Activated CD4-positive, alpha-beta memory T cell treated with anti-CD3 and anti-CD28 coated beads, Interleukin-2, amount 10 ng/mL, durations not matched to agents 7 days and 5 days (primary cell): ENCODE measurements at regions not wholly inside any gene's neighbourhood (a gene's known extent, or its start where the extent isn't known, plus 50 kb on each side); places are given as distances from the start of the nearest gene placed in this dataset.

Experiments
- CTCF ChIA-PET: fragments of 350-600 bp; sonication (Branson Sonifier 250); formaldehyde crosslinking; loops from one replicate; lab custom pipeline; 2021; ENCODE audit warnings: antibody characterized with exemption, inconsistent platforms; lab: Charles Lee
- POLR2A ChIA-PET: fragments of 350-600 bp; sonication (Branson Sonifier 250); formaldehyde crosslinking; loops from one replicate; lab custom pipeline; 2021; ENCODE audit warnings: antibody characterized with exemption; lab: Charles Lee
- DNase-seq: peaks from one replicate; pipeline ENCODE4 v3.0.0-alpha.2; 2020
- H3K27ac Mint-ChIP-seq: one replicate; pipeline ENCODE4 v1.8.0; 2021; ENCODE audit warnings: mild to moderate bottlenecking, mixed read lengths
- H3K27me3 Mint-ChIP-seq: one replicate; pipeline ENCODE4 v1.8.0; 2021; ENCODE audit warnings: mixed read lengths
- H3K36me3 Mint-ChIP-seq: one replicate; pipeline ENCODE4 v1.8.0; 2021; ENCODE audit warnings: low read depth, mixed read lengths
- H3K4me1 Mint-ChIP-seq: one replicate; pipeline ENCODE4 v1.8.0; 2021; ENCODE audit warnings: mixed read lengths
- H3K4me3 Mint-ChIP-seq: one replicate; pipeline ENCODE4 v1.8.0; 2021; ENCODE audit warnings: mild to moderate bottlenecking, mixed read lengths
- H3K9me3 Mint-ChIP-seq: one replicate; pipeline ENCODE4 v1.8.0; 2021; ENCODE audit warnings: mixed read lengths

GRCh38 chr11:36779791-36780190 is 181.8 kb upstream of the RAG2 start:
- no peak for DNase-seq
- Mint-ChIP-seq H3K4me3 (no peak overlapping the region), H3K9me3 (no peaks in the 10 kb centered on the region), H3K36me3 (no peaks in the 10 kb centered on the region), H3K4me1 (no peaks in the 10 kb centered on the region), H3K27me3 (peaks cover 9% of the 10 kb centered on the region), H3K27ac (no peak overlapping the region)
- ChIA-PET CTCF (no interaction called here), POLR2A (no interaction called here)

GRCh38 chr11:36777311-36777710 is 179.3 kb upstream of the RAG2 start:
- H3K4me3 Mint-ChIP-seq: no peak overlapping the region

GRCh38 chr11:36775756-36776155 is 177.7 kb upstream of the RAG2 start:
- no peak overlapping the region for H3K4me3 Mint-ChIP-seq
- H3K27me3 Mint-ChIP-seq: peaks cover 5% of the 10 kb centered on the region
- no peak overlapping the region for H3K27ac Mint-ChIP-seq
- H3K9me3 Mint-ChIP-seq: no peaks in the 10 kb centered on the region
- H3K4me1 Mint-ChIP-seq: no peaks in the 10 kb centered on the region
- POLR2A ChIA-PET: no interaction called here
- CTCF ChIA-PET: no interaction called here
- no peak for DNase-seq
- H3K36me3 Mint-ChIP-seq: no peaks in the 10 kb centered on the region

More at GRCh38 chr11:36777311-36777710, 179.3 kb upstream of the RAG2 start:
- H3K27me3 Mint-ChIP-seq: peaks cover 9% of the 10 kb centered on the region
- no peak overlapping the region for H3K27ac Mint-ChIP-seq
- no peaks in the 10 kb centered on the region for H3K9me3 Mint-ChIP-seq
- DNase-seq: no peak
- no peaks in the 10 kb centered on the region for H3K36me3 Mint-ChIP-seq
- no peaks in the 10 kb centered on the region for H3K4me1 Mint-ChIP-seq
- ChIA-PET CTCF (no interaction called here), POLR2A (no interaction called here)

GRCh38 chr11:36775130-36775529 is 177.1 kb upstream of the RAG2 start:
- no peak overlapping the region for H3K4me3 Mint-ChIP-seq
- peaks cover 5% of the 10 kb centered on the region for H3K27me3 Mint-ChIP-seq
- no peaks in the 10 kb centered on the region for H3K36me3 Mint-ChIP-seq
- CTCF ChIA-PET: no interaction called here
- H3K27ac Mint-ChIP-seq: no peak overlapping the region
- POLR2A ChIA-PET: no interaction called here
- DNase-seq: no peak
- H3K9me3 Mint-ChIP-seq: no peaks in the 10 kb centered on the region
- H3K4me1 Mint-ChIP-seq: no peaks in the 10 kb centered on the region

- H3K36me3 Mint-ChIP-seq: no peaks in the 10 kb centered on the region
- ChIA-PET CTCF (no interaction called here), POLR2A (no interaction called here)
- H3K27ac Mint-ChIP-seq: no peak overlapping the region
- H3K4me1 Mint-ChIP-seq: no peaks in the 10 kb centered on the region
- H3K9me3 Mint-ChIP-seq: no peaks in the 10 kb centered on the region
- DNase-seq: no peak
- peaks cover 4% of the 10 kb centered on the region for H3K27me3 Mint-ChIP-seq
- H3K4me3 Mint-ChIP-seq: no peak overlapping the region
These were observed 176.6 kb upstream of the RAG2 start for GRCh38 chr11:36774603-36775002.

- POLR2A ChIA-PET: no interaction called here
- Mint-ChIP-seq H3K27ac (no peak overlapping the region), H3K4me1 (peaks cover 2% of the 10 kb centered on the region), H3K4me3 (no peak overlapping the region), H3K27me3 (peaks cover under 1% of the 10 kb centered on the region), H3K36me3 (no peaks in the 10 kb centered on the region), H3K9me3 (no peaks in the 10 kb centered on the region)
- DNase-seq: no peak
- CTCF ChIA-PET: interaction anchor here (1.8 kb wide), 1 partner anchor 17 kb away, joined by 5 read pairs; no protein-coding TSS in a partner anchor
These were observed 165.2 kb upstream of the RAG2 start for GRCh38 chr11:36763187-36763586.

GRCh38 chr11:36757075-36757474 is 159.0 kb upstream of the RAG2 start:
- ChIA-PET CTCF (no interaction called here), POLR2A (no interaction called here)
- Mint-ChIP-seq H3K4me3 (no peak overlapping the region), H3K4me1 (no peaks in the 10 kb centered on the region), H3K9me3 (no peaks in the 10 kb centered on the region), H3K36me3 (no peaks in the 10 kb centered on the region), H3K27ac (no peak overlapping the region), H3K27me3 (peaks cover 8% of the 10 kb centered on the region)
- no peak for DNase-seq

GRCh38 chr11:36753960-36754359 is 155.9 kb upstream of the RAG2 start:
- Mint-ChIP-seq H3K4me3 (no peak overlapping the region), H3K4me1 (no peaks in the 10 kb centered on the region), H3K27ac (no peak overlapping the region), H3K27me3 (peaks cover 9% of the 10 kb centered on the region), H3K36me3 (no peaks in the 10 kb centered on the region), H3K9me3 (no peaks in the 10 kb centered on the region)
- DNase-seq: no peak
- ChIA-PET POLR2A (no interaction called here), CTCF (no interaction called here)

- ChIA-PET CTCF (interaction anchor here (1.0 to 1.5 kb wide), 2 partner anchors 9 to 186 kb away, joined by 3 read pairs; no protein-coding TSS in a partner anchor), POLR2A (no interaction called here)
- Mint-ChIP-seq H3K36me3 (no peaks in the 10 kb centered on the region), H3K27me3 (peaks cover 13% of the 10 kb centered on the region), H3K4me3 (no peak overlapping the region), H3K4me1 (no peaks in the 10 kb centered on the region), H3K9me3 (no peaks in the 10 kb centered on the region), H3K27ac (no peak overlapping the region)
- DNase-seq: no peak
These were observed 154.0 kb upstream of the RAG2 start for GRCh38 chr11:36751996-36752395.

- POLR2A ChIA-PET: no interaction called here
- Mint-ChIP-seq H3K36me3 (no peaks in the 10 kb centered on the region), H3K27me3 (peaks cover 12% of the 10 kb centered on the region), H3K4me1 (no peaks in the 10 kb centered on the region), H3K4me3 (no peak overlapping the region), H3K27ac (no peak overlapping the region), H3K9me3 (no peaks in the 10 kb centered on the region)
- CTCF ChIA-PET: interaction anchor here (1.4 to 9.8 kb wide), 2 partner anchors 13 to 188 kb away, joined by 4 to 151 read pairs; no protein-coding TSS in a partner anchor
- no peak for DNase-seq
These were observed 153.3 kb upstream of the RAG2 start for GRCh38 chr11:36751335-36751781.

- ChIA-PET POLR2A (no interaction called here), CTCF (interaction anchor here (1.4 to 9.8 kb wide), 2 partner anchors 12 to 187 kb away, joined by 4 to 151 read pairs; no protein-coding TSS in a partner anchor)
- no peaks in the 10 kb centered on the region for H3K36me3 Mint-ChIP-seq
- H3K9me3 Mint-ChIP-seq: no peaks in the 10 kb centered on the region
- no peak overlapping the region for H3K4me3 Mint-ChIP-seq
- no peak overlapping the region for H3K27ac Mint-ChIP-seq
- no peaks in the 10 kb centered on the region for H3K4me1 Mint-ChIP-seq
- H3K27me3 Mint-ChIP-seq: peaks cover 10% of the 10 kb centered on the region
- DNase-seq: no peak
These were observed 152.3 kb upstream of the RAG2 start for GRCh38 chr11:36750349-36750748.

GRCh38 chr11:36748836-36749235 is 150.8 kb upstream of the RAG2 start:
- DNase-seq: no peak
- ChIA-PET CTCF (interaction anchor here (1.5 to 9.8 kb wide), 4 partner anchors 12 to 186 kb away, joined by 3 to 151 read pairs (median 36); no protein-coding TSS in a partner anchor), POLR2A (no interaction called here)
- peaks cover 14% of the 10 kb centered on the region for H3K27me3 Mint-ChIP-seq
- H3K4me1 Mint-ChIP-seq: no peaks in the 10 kb centered on the region
- no peak overlapping the region for H3K4me3 Mint-ChIP-seq
- no peaks in the 10 kb centered on the region for H3K36me3 Mint-ChIP-seq
- H3K27ac Mint-ChIP-seq: no peak overlapping the region
- H3K9me3 Mint-ChIP-seq: no peaks in the 10 kb centered on the region

GRCh38 chr11:36746886-36747710 is 149.1 kb upstream of the RAG2 start:
- H3K27me3 Mint-ChIP-seq: peaks cover 14% of the 10 kb centered on the region
- ChIA-PET POLR2A (no interaction called here), CTCF (interaction anchor here (0.6 to 9.8 kb wide), 40 partner anchors 11 to 458 kb away, joined by 3 to 151 read pairs (median 5); partner anchors contain the start of genes COMMD9 and RAG1)
- H3K36me3 Mint-ChIP-seq: no peaks in the 10 kb centered on the region
- H3K4me3 Mint-ChIP-seq: no peak overlapping the region
- no peak overlapping the region for H3K27ac Mint-ChIP-seq
- peak; percentile 87 for DNase-seq
- no peaks in the 10 kb centered on the region for H3K4me1 Mint-ChIP-seq
- no peaks in the 10 kb centered on the region for H3K9me3 Mint-ChIP-seq
